ENCODE measurements at regions not wholly inside any gene's neighbourhood (a gene's known extent, or its start where the extent isn't known, plus 50 kb on each side); places are given as distances from the start of the nearest gene placed in this dataset.
"Not testable (repeated sequence)": the region's sequence is repeated elsewhere in the genome, so short reads cannot be mapped to it uniquely, and the experiment has no call there.

- Mint-ChIP-seq H3K4me3 (no peak overlapping the region), H3K36me3 (ENCODE audit: low read depth) (no peaks in the 10 kb centered on the region), H3K9me3 (no peaks in the 10 kb centered on the region), H3K27ac (no peak overlapping the region), H3K27me3 (ENCODE audit: insufficient read depth) (peaks cover 9% of the 10 kb centered on the region), H3K4me1 (peaks cover 9% of the 10 kb centered on the region)
- Histone ChIP-seq H3K27me3 (ENCODE audit: control insufficient read depth, insufficient read depth, low read length, poor library complexity, severe bottlenecking) (no peaks in the 10 kb centered on the region), H3K4me3 (ENCODE audit: low read length) (no peak overlapping the region), H3K4me1 (ENCODE audit: control insufficient read depth, insufficient read depth, low read length) (no peaks in the 10 kb centered on the region), H3K36me3 (ENCODE audit: control insufficient read depth, insufficient read depth, low read length) (no peaks in the 10 kb centered on the region), H3K27ac (ENCODE audit: low read depth, low read length) (no peak overlapping the region), H3K9ac (ENCODE audit: extremely low read depth, low read length, poor library complexity, severe bottlenecking) (no peak overlapping the region), H3K9me3 (ENCODE audit: control insufficient read depth, low read length) (no peaks in the 10 kb centered on the region)
- DNase-seq: no peak
- 91% methylated on average over 2 of the region's 2 CpGs; no CpG with 5 or more reads in 1 of the 2 experiments for WGBS, 2 experiments (ENCODE audit: insufficient coverage in 1 of 2, insufficient read length in 1 of 2)
- TF ChIP-seq CTCF (conservative IDR thresholded peaks at IDR 0.05): no peak
Measured at GRCh38 chr4:14348506-14348905, 653.8 kb upstream of the CPEB2 start.

DNA sequence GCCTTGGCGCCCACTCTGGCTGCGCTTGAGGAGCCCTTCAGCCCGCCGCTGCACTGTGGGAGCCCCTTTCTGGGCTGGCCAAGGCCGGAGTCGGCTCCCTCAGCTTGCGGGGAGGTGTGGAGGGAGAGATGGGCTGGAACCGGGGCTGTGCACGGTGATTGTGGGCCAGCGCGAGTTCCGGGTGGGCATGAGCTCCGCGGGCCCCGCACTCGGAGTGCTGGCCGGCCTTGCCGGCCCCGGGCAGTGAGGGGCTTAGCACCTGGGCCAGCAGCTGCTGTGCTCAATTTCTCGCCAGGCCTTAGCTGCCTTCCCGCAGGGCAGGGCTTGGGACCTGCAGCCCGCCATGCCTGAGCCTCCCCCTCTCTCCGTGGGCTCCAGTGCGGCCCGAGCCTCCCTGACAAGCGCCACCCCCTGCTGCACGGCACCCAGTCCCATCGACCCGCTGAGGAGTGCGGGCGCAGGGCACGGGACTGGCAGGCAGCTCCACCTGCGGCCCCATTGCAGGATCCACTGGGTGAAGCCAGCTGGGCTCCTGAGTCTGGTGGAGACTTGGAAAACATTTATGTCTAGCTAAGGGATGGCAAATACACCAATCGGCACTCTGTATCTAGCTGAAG lies 643.6 kb upstream of the CPEB2 start:
- WGBS, 2 experiments (ENCODE audit: insufficient coverage in 1 of 2, insufficient read length in 1 of 2): 95 to 99% methylated on average over 10 to 34 of the region's 34 CpGs
- not testable (repeated sequence) for H3K9ac ChIP-seq (ENCODE audit: extremely low read depth, low read length, poor library complexity, severe bottlenecking); H3K4me3 ChIP-seq (ENCODE audit: low read length); H3K4me1 ChIP-seq (ENCODE audit: control insufficient read depth, insufficient read depth, low read length); H3K27ac Mint-ChIP-seq; H3K27me3 ChIP-seq (ENCODE audit: control insufficient read depth, insufficient read depth, low read length, poor library complexity, severe bottlenecking); H3K4me3 Mint-ChIP-seq; DNase-seq; H3K27me3 Mint-ChIP-seq (ENCODE audit: insufficient read depth); H3K36me3 Mint-ChIP-seq (ENCODE audit: low read depth); H3K36me3 ChIP-seq (ENCODE audit: control insufficient read depth, insufficient read depth, low read length); H3K9me3 Mint-ChIP-seq; H3K9me3 ChIP-seq (ENCODE audit: control insufficient read depth, low read length); H3K27ac ChIP-seq (ENCODE audit: low read depth, low read length)
- peaks cover 12% of the 10 kb centered on the region for H3K4me1 Mint-ChIP-seq

DNA sequence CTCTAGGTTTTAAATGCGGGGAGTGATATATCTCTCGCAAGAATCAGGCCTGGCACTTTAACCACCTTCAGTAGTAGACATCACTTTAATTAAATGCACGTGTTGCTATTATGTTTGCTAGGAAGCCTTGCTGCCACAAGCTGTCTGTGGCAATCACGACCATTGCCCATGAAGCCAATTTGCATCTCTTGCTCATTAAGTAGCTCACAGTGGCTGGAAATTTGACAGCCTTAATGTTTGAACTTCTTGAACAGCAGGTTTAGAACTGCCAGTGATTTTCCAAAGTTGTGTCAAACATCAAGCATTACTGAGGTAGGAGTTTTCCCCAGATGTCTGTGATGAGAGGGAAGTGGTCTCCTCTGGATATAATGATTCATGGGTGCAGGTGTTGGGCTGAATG lies 642.3 kb upstream of the CPEB2 start:
- no peak for TF ChIP-seq CTCF (conservative IDR thresholded peaks at IDR 0.05)
- Histone ChIP-seq H3K36me3 (ENCODE audit: control insufficient read depth, insufficient read depth, low read length) (no peaks in the 10 kb centered on the region), H3K4me3 (ENCODE audit: low read length) (no peak overlapping the region), H3K4me1 (ENCODE audit: control insufficient read depth, insufficient read depth, low read length) (peaks cover 9% of the 10 kb centered on the region), H3K27ac (ENCODE audit: low read depth, low read length) (no peak overlapping the region), H3K27me3 (ENCODE audit: control insufficient read depth, insufficient read depth, low read length, poor library complexity, severe bottlenecking) (no peaks in the 10 kb centered on the region), H3K9ac (ENCODE audit: extremely low read depth, low read length, poor library complexity, severe bottlenecking) (no peak overlapping the region), H3K9me3 (ENCODE audit: control insufficient read depth, low read length) (no peaks in the 10 kb centered on the region)
- 88 to 94% methylated on average over 2 to 4 of the region's 4 CpGs for WGBS, 2 experiments (ENCODE audit: insufficient coverage in 1 of 2, insufficient read length in 1 of 2)
- no peak overlapping the region for H3K27ac Mint-ChIP-seq
- no peaks in the 10 kb centered on the region for H3K36me3 Mint-ChIP-seq (ENCODE audit: low read depth)
- no peak overlapping the region for H3K4me3 Mint-ChIP-seq
- peaks cover 20% of the 10 kb centered on the region for H3K4me1 Mint-ChIP-seq
- peaks cover 2% of the 10 kb centered on the region for H3K27me3 Mint-ChIP-seq (ENCODE audit: insufficient read depth)
- H3K9me3 Mint-ChIP-seq: no peaks in the 10 kb centered on the region
- DNase-seq: no peak

DNA sequence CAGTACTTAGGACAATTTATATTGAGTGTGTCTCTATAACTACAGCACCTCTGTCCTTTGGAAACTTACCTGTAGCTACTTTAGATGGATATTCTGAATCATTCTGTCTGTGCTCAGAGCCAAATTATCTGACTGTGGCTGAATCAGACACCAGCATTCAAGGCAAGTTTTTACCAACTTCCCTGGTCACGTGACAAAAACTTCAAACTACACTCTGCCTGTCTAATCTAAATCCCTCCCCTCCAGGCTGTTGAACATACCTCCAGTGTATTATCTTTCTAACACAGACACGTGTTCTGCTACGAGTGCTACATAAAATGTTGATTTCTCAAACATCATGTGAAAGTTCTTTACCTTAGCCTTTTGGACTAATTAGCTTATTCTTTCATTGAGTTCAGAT lies 641.2 kb upstream of the CPEB2 start:
- H3K36me3 ChIP-seq (ENCODE audit: control insufficient read depth, insufficient read depth, low read length): no peaks in the 10 kb centered on the region
- no peak for DNase-seq
- no peak for TF ChIP-seq CTCF (conservative IDR thresholded peaks at IDR 0.05)
- Mint-ChIP-seq H3K9me3 (no peaks in the 10 kb centered on the region), H3K36me3 (ENCODE audit: low read depth) (no peaks in the 10 kb centered on the region), H3K27me3 (ENCODE audit: insufficient read depth) (peaks cover 2% of the 10 kb centered on the region), H3K4me1 (peaks cover 31% of the 10 kb centered on the region), H3K27ac (no peak overlapping the region), H3K4me3 (no peak overlapping the region)
- H3K4me3 ChIP-seq (ENCODE audit: low read length): no peak overlapping the region
- H3K27ac ChIP-seq (ENCODE audit: low read depth, low read length): no peak overlapping the region
- H3K9me3 ChIP-seq (ENCODE audit: control insufficient read depth, low read length): no peaks in the 10 kb centered on the region
- no peak overlapping the region for H3K9ac ChIP-seq (ENCODE audit: extremely low read depth, low read length, poor library complexity, severe bottlenecking)
- peaks cover 14% of the 10 kb centered on the region for H3K4me1 ChIP-seq (ENCODE audit: control insufficient read depth, insufficient read depth, low read length)
- H3K27me3 ChIP-seq (ENCODE audit: control insufficient read depth, insufficient read depth, low read length, poor library complexity, severe bottlenecking): no peaks in the 10 kb centered on the region
- 85 to 90% methylated on average over 3 of the region's 3 CpGs for WGBS, 2 experiments (ENCODE audit: insufficient coverage in 1 of 2, insufficient read length in 1 of 2)
